Adipocyte (in vitro differentiated cells): ENCODE measurements at regions not wholly inside any gene's neighbourhood (a gene's known extent, or its start where the extent isn't known, plus 50 kb on each side); places are given as distances from the start of the nearest gene placed in this dataset.
"Not testable (repeated sequence)": the region's sequence is repeated elsewhere in the genome, so short reads cannot be mapped to it uniquely, and the experiment has no call there.

Experiments used
- DNase-seq: peaks from one replicate; pipeline ENCODE4 v3.0.0-alpha.2; 2015; ENCODE audit warnings: low read depth
- H3K27me3 ChIP-seq: replicated peaks from 2 replicates; pipeline ENCODE4 v1.7.0; 2013; ENCODE audit warnings: mild to moderate bottlenecking, low read length, moderate library complexity; ENCODE audit not compliant: control insufficient read depth, insufficient read depth
- H3K36me3 ChIP-seq: 2 replicates; pipeline ENCODE4 v1.7.0; 2013; ENCODE audit warnings: low read length, mild to moderate bottlenecking, moderate library complexity; ENCODE audit not compliant: control insufficient read depth, insufficient read depth, severe bottlenecking
- H3K4me1 ChIP-seq: 2 replicates; pipeline ENCODE4 v1.7.0; 2013; ENCODE audit warnings: mild to moderate bottlenecking, low read length, moderate library complexity; ENCODE audit not compliant: control insufficient read depth, insufficient read depth
- H3K4me3 ChIP-seq: 2 replicates; pipeline ENCODE4 v1.7.0; 2013; ENCODE audit warnings: mild to moderate bottlenecking, low read length, moderate library complexity
- H3K9ac ChIP-seq: 2 replicates; pipeline ENCODE4 v1.7.0; 2013; ENCODE audit warnings: mild to moderate bottlenecking, low read length, moderate library complexity
- H3K9me3 ChIP-seq: 2 replicates; pipeline ENCODE4 v1.7.0; 2013; ENCODE audit warnings: mild to moderate bottlenecking, low read length, moderate library complexity; ENCODE audit not compliant: control insufficient read depth

GRCh38 chr12:124150168-124150567 is 144.7 kb upstream of the RFLNA start:
- Histone ChIP-seq H3K4me1 (peaks cover 4% of the 10 kb centered on the region), H3K4me3 (no peak overlapping the region), H3K9ac (no peak overlapping the region), H3K27me3 (peaks cover 32% of the 10 kb centered on the region), H3K36me3 (no peaks in the 10 kb centered on the region), H3K9me3 (peaks cover 16% of the 10 kb centered on the region)
- no peak for DNase-seq

GRCh38 chr12:124151583-124151982 is 143.3 kb upstream of the RFLNA start:
- H3K4me1 ChIP-seq = peaks cover 4% of the 10 kb centered on the region

GRCh38 chr12:124152731-124153130 is 142.2 kb upstream of the RFLNA start:
- Histone ChIP-seq H3K27me3 (peaks cover 28% of the 10 kb centered on the region), H3K36me3 (no peaks in the 10 kb centered on the region), H3K4me3 (no peak overlapping the region), H3K9me3 (peaks cover 16% of the 10 kb centered on the region), H3K4me1 (peaks cover 4% of the 10 kb centered on the region), H3K9ac (no peak overlapping the region)
- peak; percentile 10 for DNase-seq

More at GRCh38 chr12:124151583-124151982, 143.3 kb upstream of the RFLNA start:
- H3K27me3 ChIP-seq = peaks cover 32% of the 10 kb centered on the region
- no peak overlapping the region for H3K4me3 ChIP-seq
- H3K36me3 ChIP-seq = no peaks in the 10 kb centered on the region
- no peak for DNase-seq
- no peak overlapping the region for H3K9ac ChIP-seq
- H3K9me3 ChIP-seq = peaks cover 16% of the 10 kb centered on the region

- DNase-seq = peak; percentile 45
- Histone ChIP-seq H3K36me3 (no peaks in the 10 kb centered on the region), H3K27me3 (peaks cover 28% of the 10 kb centered on the region), H3K9me3 (peaks cover 13% of the 10 kb centered on the region), H3K9ac (no peak overlapping the region), H3K4me1 (peaks cover 4% of the 10 kb centered on the region), H3K4me3 (no peak overlapping the region)
Measured at GRCh38 chr12:124153392-124153791, 141.5 kb upstream of the RFLNA start.

GRCh38 chr12:124157406-124157805 is 137.5 kb upstream of the RFLNA start:
- DNase-seq = no peak
- Histone ChIP-seq H3K4me1 (peaks cover 2% of the 10 kb centered on the region), H3K36me3 (no peaks in the 10 kb centered on the region), H3K4me3 (no peak overlapping the region), H3K9me3 (peaks cover 2% of the 10 kb centered on the region), H3K9ac (no peak overlapping the region), H3K27me3 (peaks cover 16% of the 10 kb centered on the region)

GRCh38 chr12:124159655-124160054 is 135.2 kb upstream of the RFLNA start:
- peaks cover 12% of the 10 kb centered on the region for H3K27me3 ChIP-seq

GRCh38 chr12:124160097-124160756 is 134.7 kb upstream of the RFLNA start:
- H3K9me3 ChIP-seq = peaks cover 3% of the 10 kb centered on the region

More at GRCh38 chr12:124159655-124160054, 135.2 kb upstream of the RFLNA start:
- no peaks in the 10 kb centered on the region for H3K36me3 ChIP-seq
- no peaks in the 10 kb centered on the region for H3K4me1 ChIP-seq
- no peak for DNase-seq
- no peak overlapping the region for H3K4me3 ChIP-seq
- H3K9ac ChIP-seq = no peak overlapping the region
- peaks cover 3% of the 10 kb centered on the region for H3K9me3 ChIP-seq

GRCh38 chr12:124161402-124161801 is 133.5 kb upstream of the RFLNA start:
- not testable (repeated sequence) for H3K9me3 ChIP-seq, H3K4me1 ChIP-seq
- H3K27me3 ChIP-seq = peaks cover 12% of the 10 kb centered on the region

More at GRCh38 chr12:124160097-124160756, 134.7 kb upstream of the RFLNA start:
- Histone ChIP-seq H3K27me3 (peaks cover 12% of the 10 kb centered on the region), H3K36me3 (no peaks in the 10 kb centered on the region), H3K4me3 (no peak overlapping the region), H3K4me1 (no peaks in the 10 kb centered on the region), H3K9ac (no peak overlapping the region)
- DNase-seq = no peak

GRCh38 chr12:124162151-124163110 is 132.5 kb upstream of the RFLNA start:
- Histone ChIP-seq H3K36me3 (no peaks in the 10 kb centered on the region), H3K4me3 (no peak overlapping the region), H3K4me1 (no peaks in the 10 kb centered on the region), H3K9ac (no peak overlapping the region), H3K9me3 (peaks cover 6% of the 10 kb centered on the region), H3K27me3 (peaks cover 12% of the 10 kb centered on the region)
- no peak for DNase-seq

More at GRCh38 chr12:124161402-124161801, 133.5 kb upstream of the RFLNA start:
- H3K4me3 ChIP-seq, H3K9ac ChIP-seq, DNase-seq, H3K36me3 ChIP-seq: not testable (repeated sequence)

GRCh38 chr12:124165695-124166094 is 129.2 kb upstream of the RFLNA start:
- Histone ChIP-seq H3K4me1 (no peaks in the 10 kb centered on the region), H3K9ac (no peak overlapping the region), H3K36me3 (no peaks in the 10 kb centered on the region), H3K9me3 (peaks cover 6% of the 10 kb centered on the region), H3K27me3 (no peaks in the 10 kb centered on the region), H3K4me3 (no peak overlapping the region)
- no peak for DNase-seq

GRCh38 chr12:124167141-124167540 is 127.8 kb upstream of the RFLNA start:
- H3K9me3 ChIP-seq = peaks cover 6% of the 10 kb centered on the region
- no peaks in the 10 kb centered on the region for H3K27me3 ChIP-seq
- no peaks in the 10 kb centered on the region for H3K36me3 ChIP-seq
- H3K9ac ChIP-seq = no peak overlapping the region
- no peak for DNase-seq
- no peaks in the 10 kb centered on the region for H3K4me1 ChIP-seq
- H3K4me3 ChIP-seq = no peak overlapping the region
